GM13976 (cell line): ENCODE measurements at regions not wholly inside any gene's neighbourhood (a gene's known extent, or its start where the extent isn't known, plus 50 kb on each side); places are given as distances from the start of the nearest gene placed in this dataset.
A peak's percentile ranks its signal among the peaks of the same experiment; 100 is the strongest.

Source experiments
- DNase-seq: peaks from one replicate; pipeline ENCODE4 v3.0.0; 2012; ENCODE audit warnings: low spot score
- CTCF ChIP-seq: IDR thresholded peaks from 2 replicates; pipeline ENCODE4 v1.5.1; 2012; ENCODE audit warnings: borderline replicate concordance, mild to moderate bottlenecking; ENCODE audit not compliant: insufficient read depth; ENCODE audit errors: extremely low read depth, missing control alignments, control extremely low read depth
- in situ Hi-C: fragments of 300-500 bp; cut with MboI; formaldehyde crosslinking; loops from one replicate; pipeline ENCODE4 v1.12.0; 2022; ENCODE audit warnings: low sequenced_read_pairs, mixed read lengths, inconsistent platforms; ENCODE audit not compliant: unreplicated experiment

GRCh38 chr1:34524783-34525182, 230.1 kb upstream of the GJB5 start:
- in situ Hi-C loops = no loop called here
- TF ChIP-seq CTCF = no peak
- no peak for DNase-seq

DNA sequence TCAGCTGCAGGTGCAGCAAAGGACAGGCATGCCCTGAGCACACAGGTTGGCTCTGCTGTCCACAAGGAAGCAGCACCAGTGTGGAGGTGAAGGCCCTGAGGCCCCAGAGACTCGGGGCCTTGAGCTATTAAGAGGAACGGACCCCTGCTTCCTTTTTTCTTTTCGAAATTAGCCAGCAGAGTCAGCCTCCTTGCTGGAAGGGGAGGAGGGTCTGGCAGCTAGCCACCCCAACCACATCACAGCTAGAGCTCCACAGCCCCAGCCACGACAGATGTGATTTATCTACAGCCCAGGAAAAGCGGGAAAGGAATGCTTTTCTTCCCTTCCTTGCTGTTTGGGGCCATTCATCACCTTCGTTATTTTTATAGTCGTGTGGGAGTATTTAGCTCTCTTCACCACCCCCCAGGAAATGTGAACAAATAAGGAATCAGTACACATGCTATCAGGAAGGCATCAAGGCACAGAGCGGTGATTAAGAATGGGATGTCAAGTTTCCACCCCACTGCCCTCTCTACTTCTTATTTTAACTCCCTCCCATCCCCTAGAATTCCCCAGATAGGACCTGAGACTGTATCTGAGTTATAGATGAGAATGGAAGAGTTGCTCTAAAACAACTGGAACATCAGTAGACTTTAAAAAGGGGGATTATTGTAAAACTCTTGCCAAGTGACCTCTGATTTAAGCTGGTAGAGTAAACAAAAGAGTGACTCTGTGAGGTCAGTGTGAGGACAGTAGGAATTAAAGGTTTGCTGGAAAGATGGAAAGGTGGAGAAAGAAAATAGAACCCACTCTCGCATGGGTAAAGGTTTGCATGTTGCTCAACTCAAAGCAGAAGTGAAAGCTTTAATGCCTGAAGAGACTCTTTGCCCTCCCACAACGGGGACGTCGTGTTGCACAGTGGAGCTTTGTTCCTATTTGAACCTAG, 224.7 kb upstream of the GJB5 start:
- in situ Hi-C loops = no loop called here
- TF ChIP-seq CTCF = no peak
- DNase-seq = peak; percentile 39

DNA sequence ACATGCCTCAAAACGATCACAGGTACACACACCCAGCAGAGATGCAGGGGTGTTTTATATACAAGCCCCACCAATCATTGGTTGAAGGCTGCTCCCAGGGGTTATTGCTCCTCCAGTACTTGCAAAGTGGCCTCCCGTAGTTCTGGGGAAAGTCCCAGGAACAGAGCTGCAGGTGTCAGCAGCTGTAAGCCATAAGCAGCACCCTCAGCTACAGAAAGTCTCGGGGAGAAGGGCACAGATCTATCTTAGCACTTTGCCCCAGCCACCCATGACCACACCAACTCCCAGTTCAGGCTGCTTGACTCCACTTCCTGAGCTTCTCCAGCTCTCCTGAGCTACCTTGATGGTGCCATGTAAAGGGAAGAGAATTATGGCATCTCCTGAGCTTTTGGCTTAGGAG, 222.7 kb upstream of the GJB5 start:
- no peak for TF ChIP-seq CTCF
- in situ Hi-C loops = no loop called here
- DNase-seq = peak; percentile 41

- in situ Hi-C loops = no loop called here
- no peak for TF ChIP-seq CTCF
- DNase-seq = no peak
Observed at GRCh38 chr1:34538481-34538880, 216.4 kb upstream of the GJB5 start.

DNA sequence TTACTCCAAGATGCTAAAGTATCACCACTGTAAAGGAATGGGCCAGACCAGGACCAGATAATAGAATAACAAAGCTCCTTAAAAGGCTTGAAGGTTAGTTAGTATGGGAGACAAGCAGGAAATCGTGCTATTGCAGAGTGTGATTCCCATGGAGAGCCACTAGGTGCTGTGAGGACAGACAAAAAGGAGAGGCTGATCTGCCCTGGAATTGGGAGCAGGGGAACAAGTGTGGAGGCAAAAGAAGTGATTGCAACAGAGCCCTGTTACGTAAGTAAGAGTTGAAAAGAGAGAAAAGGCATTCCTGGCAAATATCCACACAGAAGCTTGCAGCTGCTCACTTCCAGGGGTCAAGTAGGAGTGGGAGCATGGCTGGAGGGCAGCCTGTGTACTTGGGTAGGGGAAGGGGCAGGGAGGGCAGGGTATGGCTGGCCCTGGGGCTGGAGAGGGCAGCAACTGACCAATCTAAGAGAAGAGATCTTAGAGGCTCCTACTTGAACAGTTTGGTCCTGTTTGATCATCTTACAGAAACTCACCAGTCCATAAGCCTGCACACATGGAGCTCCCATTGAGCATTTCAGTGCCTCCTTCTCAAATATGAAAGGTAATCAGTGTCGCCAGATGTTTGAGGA, 207.7 kb upstream of the GJB5 start:
- in situ Hi-C loops = no loop called here
- TF ChIP-seq CTCF = no peak
- no peak for DNase-seq

GRCh38 chr1:34549199-34549598, 205.6 kb upstream of the GJB5 start:
- in situ Hi-C loops = no loop called here
- TF ChIP-seq CTCF = peak; percentile 15
- no peak for DNase-seq
